Activated CD8-positive, alpha-beta memory T cell treated with anti-CD3 and anti-CD28 coated beads for 36 hours (primary cell): ENCODE measurements at regions not wholly inside any gene's neighbourhood (a gene's known extent, or its start where the extent isn't known, plus 50 kb on each side); places are given as distances from the start of the nearest gene placed in this dataset.
"Not testable (repeated sequence)": the region's sequence is repeated elsewhere in the genome, so short reads cannot be mapped to it uniquely, and the experiment has no call there.

Source experiments
- CTCF ChIA-PET: fragments of 350-600 bp; sonication (Branson Sonifier 250); formaldehyde crosslinking; loops from one replicate; lab custom pipeline; 2021; ENCODE audit warnings: antibody characterized with exemption; lab: Charles Lee
- POLR2A ChIA-PET: fragments of 350-600 bp; sonication (Branson Sonifier 250); formaldehyde crosslinking; loops from one replicate; lab custom pipeline; 2021; ENCODE audit warnings: antibody characterized with exemption; lab: Charles Lee

DNA sequence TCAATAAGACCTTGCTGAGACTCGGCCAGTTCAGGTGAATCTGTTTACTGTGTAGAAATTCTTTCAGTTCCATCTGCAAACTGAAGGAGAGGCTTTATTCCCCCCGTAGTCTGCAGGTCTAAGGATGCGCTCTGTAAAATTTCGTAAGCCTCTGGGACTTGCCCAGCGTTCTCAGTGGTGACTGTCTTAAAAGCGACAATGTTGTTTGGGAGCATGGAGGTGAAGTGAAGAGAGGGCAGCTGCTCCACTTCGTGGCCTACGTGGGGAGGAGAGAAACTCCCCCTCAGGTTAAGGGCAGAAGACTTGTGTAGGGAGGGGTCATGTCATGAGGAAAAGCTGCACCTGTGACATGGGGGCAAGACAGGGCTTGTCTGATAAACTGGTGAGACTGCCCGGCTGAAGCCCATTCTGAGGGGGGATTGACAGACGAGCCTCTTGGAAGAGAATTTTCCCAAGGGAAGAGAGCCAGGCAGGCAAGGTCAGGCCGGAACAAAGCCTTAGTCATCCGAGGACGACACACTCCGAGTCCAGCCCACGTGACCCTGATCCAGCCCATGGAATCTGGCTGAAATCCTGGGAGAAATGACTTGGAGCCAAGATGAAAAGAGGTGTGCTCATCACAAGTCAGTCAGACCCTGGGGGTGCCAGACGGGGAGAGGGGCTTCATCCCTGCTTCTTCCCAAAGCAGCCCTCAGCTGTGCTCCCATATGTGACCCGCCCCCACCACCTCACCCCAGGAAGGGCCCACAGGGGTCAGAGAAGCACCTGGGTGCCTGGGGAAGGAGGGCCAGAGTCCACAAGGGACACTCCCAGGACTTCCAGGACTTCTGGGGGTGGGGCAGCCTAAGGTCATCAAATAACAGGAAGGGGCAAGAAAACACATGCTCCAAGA, 88.5 kb upstream of the SH3BP4 start:
- ChIA-PET POLR2A (no interaction called here), CTCF (no interaction called here)

DNA sequence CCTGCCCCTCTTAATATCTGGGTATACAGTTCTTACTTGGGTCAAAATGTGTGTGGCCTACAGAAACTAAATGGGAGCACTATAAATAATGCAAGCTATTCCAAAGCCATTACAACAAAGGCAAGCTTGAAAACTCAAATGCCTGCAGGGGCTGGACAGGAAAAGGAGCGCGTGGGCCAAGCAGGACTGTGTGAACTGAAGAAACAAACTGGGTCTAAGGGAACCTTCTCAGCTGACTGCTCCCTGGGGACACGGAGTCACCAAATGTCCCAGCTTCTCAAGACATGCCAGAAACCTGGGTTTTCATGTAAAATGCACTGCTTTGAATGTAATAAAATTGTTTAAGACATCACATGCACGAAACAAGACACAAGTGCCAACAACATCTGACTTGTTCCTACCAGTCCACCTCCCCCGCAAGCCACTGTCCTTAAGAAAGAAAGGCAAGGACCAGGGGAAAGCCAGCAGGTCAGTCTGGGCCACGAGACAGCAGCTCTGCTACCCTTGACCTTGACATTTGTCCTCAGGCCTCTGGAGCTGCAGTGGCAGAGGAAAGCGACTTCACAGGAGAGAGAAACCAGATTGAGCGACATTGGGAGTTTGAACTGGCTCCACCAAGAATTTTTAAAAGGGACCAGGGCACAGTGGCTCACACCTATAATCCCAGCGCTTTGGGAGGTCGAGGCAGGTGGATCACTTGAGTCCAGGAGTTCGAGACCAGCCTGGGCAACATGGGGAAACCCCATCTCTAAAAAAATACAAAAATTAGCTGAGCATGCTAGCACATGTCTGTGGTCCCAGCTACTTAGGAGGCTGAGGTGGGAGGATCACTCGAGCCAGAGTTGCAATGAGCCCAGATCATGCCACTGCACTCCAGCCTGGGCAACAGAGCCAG, 89.7 kb upstream of the SH3BP4 start:
- ChIA-PET CTCF (no interaction called here), POLR2A (no interaction called here)

DNA sequence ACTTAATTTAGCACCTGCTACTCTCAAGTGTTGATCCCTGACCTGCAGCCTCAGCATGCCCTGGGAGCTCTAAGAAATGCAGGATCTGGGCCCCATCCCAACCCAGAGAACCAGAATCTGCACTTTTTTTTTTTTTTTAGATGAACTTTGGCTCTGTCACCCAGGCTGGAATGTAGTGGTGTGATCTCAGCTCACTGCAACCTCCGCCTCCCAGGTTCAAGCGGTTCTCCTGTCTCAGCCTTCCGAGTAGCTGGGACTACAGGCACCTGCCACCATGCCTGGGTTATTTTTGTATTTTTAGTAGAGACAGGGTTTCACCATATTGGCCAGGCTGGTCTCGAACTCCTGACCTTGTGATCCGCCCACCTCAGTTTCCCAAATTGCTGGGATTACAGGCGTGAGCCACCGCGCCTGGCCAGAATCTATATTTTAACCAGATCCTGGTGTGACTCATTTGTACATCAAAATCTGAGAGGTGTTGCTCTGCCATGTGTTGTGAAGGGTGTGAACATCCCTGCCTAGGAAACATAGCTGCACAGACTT, 92.4 kb upstream of the SH3BP4 start:
- POLR2A ChIA-PET, CTCF ChIA-PET: not testable (repeated sequence)

DNA sequence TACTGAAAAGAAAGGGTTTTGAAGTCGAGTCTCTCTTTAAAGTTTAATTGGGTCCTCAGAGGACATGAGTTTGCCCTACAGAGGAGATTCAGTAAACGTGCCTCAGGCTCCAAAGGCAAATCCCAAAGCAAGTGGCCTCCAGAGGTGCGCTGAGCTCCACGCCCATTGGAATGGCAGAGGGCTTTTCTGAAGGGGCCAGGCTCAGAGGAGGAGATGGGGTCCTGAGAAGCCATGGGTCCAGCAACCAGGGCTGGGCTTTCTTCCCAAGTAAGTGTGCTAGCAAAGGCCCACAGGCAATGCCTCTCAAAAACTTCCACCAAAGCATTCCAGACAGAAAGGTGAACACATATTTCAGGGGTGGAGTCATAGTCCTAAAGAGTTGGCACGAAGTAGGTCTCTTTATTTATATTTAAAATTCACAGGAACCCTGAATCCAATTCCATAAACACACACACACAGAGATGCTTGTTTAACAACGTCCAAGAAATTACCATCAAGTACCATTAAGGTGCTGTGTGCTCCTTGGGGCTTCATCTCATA, 93.0 kb upstream of the SH3BP4 start:
- ChIA-PET CTCF (no interaction called here), POLR2A (no interaction called here)

DNA sequence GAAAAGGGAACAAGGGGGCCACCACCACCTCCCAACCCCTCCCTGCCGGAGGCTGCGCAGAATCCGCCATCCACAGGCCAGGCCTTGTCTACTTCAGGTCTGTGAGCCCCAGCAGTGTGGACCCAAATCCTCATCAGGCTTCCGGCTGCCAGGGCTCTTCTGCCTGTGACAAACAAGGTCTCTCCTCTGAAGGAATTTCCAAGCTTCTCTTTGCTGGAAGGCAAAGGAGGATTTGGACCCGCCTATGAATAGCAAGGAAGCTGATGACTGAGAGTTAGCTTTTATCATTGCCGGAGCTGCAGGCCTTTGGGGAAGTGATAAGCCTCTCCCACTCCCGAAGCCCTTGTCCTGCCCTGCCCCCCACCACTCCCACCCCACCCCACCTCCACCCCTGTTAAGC, 93.7 kb upstream of the SH3BP4 start:
- POLR2A ChIA-PET, result no interaction called here
- CTCF ChIA-PET, result no interaction called here

DNA sequence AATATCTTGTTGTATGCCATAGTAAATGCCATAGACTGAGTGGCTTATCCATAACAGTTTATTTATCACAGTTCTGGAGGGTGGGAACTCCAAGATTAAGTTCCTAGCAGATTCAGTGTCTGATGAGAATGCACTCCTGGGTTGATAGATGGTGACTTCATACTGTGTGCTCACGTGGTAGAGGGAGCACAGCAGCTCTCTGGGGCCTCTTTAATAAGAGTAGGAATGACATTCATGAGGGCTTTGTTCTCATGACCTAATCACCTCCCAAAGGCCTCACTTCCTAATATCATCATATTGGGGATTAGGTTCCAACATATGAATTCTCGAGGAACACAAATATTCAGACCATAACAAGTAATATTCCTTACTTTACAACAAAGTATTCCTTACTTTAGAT, 98.1 kb upstream of the SH3BP4 start:
- CTCF ChIA-PET, result no interaction called here
- POLR2A ChIA-PET, result no interaction called here

DNA sequence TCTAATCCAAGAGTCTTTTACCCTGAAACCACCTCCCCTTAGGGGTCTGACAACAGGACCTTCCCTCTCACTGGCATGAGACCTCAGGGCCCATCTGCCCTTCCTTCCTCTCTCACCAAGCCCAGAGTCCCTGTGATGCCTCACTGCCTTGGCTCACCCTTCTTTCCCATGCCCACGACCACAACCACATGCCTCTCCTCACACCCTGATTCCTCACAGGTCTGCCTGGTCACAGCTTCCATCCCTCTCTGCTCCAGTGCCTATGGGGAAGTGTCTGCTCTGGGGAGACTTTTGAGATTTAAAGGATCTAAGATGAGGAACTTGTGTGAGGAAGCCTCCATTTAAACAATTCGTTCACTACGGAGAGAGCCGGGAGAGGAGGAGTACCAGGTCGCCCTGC, 98.9 kb upstream of the SH3BP4 start:
- CTCF ChIA-PET, result no interaction called here
- POLR2A ChIA-PET, result no interaction called here

DNA sequence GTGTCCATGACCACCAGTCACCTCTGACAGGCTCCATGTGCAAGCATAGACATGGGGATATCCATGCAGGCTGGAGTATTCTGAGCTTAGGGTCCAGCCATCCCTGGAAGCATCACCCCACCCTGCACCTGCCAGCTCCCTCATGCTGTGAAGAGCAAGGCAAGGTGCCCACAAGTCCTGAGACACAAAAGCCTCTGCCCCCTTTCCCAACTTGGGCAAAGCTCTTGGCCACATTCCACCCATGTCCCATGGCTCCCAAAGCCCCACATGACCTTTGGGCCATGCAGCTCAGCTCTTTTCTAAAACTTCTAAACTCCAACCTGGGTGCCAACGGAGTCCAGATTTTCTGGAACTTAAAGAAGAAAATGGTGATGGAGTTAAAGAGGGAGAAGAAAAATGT, 99.8 kb upstream of the SH3BP4 start:
- POLR2A ChIA-PET, result no interaction called here
- CTCF ChIA-PET, result no interaction called here

DNA sequence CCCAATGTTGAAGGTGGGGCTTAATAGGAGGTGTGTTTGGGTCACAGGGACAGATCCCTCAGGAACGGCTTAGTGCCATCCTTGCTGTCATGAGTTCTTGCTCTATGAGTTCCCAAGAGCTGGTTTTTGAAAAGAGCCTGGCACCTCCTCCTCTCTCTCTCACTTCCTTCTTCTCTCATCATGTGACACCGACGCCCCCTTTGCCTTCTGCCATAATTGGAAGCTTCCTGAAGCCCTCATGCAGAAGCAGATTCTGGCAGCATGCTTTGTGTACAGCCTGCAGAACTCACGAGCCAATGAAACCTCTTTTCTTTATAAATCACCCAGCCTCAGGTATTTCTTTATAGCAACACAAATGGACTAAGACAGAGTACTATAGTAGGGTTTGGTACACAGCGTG, 100.4 kb upstream of the SH3BP4 start:
- ChIA-PET CTCF (no interaction called here), POLR2A (no interaction called here)

DNA sequence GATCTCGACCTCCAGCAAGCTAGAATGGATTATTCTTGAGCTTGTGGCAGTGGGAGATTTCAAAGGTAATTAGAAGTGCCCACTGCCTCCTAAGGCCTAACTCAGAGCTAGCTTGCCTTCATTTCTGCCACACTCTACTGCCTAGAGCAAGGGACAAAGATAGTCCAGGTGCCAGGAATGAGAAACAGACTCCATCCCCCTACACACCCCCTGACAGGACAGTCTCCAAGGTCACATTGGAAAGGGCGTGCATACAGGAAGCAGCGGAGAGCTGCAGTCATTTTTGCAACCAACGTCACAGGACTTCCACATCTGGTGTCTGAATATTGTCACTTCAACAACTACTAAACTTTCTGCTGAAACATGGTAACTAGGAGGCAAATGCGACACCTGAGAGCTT, 101.0 kb upstream of the SH3BP4 start:
- CTCF ChIA-PET, result no interaction called here
- POLR2A ChIA-PET, result no interaction called here

DNA sequence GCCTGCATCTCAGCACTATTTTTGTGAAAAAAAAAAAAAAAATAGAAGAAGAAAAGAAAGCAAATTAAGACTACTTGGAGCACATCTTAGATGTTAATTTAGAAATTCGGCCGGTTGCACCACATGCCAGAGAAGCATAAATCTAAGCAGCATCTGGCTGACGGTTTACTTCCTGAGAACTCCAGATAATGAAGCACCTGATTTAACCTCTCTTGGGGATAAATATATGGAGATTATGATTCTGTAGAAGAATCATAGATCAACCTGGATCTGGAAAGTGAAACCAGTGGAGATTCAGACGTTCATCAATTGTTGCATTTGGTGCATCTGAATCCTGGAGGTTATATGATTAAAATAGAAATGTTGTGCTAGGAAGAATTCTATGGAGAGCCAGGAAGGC, 102.1 kb upstream of the SH3BP4 start:
- ChIA-PET POLR2A (no interaction called here), CTCF (no interaction called here)

DNA sequence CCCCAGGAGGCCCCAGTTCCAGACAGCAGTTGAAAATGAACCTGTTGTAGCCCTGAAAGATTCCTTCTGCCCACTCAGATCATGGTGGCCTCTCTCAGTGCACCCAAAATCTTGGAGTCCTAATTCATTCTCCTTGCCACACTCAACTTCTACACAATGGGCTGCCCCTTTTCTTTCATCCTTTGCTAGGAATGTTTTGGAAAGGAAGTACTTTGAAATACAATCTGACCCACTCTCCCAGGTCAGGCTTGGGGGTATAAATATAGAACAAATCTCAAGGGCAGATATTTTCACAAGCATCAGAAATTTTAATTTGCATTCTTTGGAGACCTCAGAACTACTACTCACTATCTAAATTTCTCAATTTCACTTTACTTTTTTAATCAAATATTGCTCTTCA, 103.2 kb upstream of the SH3BP4 start:
- ChIA-PET CTCF (no interaction called here), POLR2A (no interaction called here)

DNA sequence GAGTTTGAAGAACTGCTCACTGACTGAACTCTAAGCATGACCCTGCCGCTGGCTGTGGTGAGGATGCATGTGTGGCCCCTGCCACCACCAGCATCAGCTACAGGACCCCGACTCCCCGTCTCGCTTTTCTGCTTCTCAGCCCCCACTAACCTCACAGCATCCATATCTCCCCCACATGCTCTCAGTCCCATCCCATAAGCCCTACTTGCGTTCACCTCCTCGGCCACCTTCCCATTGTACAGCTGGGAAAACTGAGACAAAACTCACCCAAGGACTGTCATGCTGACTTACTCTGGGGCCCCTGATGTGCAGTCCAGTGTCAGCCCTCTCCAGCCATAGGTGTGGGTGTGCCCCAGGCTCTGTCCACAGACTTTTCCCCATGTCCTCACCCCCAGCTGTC, 104.2 kb upstream of the SH3BP4 start:
- CTCF ChIA-PET, result no interaction called here
- POLR2A ChIA-PET, result no interaction called here

DNA sequence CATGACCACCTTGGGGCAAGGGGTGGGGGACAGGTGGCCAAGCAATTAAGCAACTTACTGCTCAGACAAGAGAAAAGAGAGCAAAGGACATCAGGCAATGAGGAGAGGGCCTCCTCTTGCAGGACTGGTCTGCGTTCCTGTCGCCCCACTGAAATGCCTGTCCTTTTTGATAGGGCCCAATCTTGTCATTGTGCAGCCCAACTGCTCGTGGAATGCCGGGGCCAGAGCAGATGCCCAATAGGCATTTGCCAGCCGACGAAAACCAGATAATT, 104.5 kb upstream of the SH3BP4 start:
- POLR2A ChIA-PET, result no interaction called here
- CTCF ChIA-PET, result no interaction called here

DNA sequence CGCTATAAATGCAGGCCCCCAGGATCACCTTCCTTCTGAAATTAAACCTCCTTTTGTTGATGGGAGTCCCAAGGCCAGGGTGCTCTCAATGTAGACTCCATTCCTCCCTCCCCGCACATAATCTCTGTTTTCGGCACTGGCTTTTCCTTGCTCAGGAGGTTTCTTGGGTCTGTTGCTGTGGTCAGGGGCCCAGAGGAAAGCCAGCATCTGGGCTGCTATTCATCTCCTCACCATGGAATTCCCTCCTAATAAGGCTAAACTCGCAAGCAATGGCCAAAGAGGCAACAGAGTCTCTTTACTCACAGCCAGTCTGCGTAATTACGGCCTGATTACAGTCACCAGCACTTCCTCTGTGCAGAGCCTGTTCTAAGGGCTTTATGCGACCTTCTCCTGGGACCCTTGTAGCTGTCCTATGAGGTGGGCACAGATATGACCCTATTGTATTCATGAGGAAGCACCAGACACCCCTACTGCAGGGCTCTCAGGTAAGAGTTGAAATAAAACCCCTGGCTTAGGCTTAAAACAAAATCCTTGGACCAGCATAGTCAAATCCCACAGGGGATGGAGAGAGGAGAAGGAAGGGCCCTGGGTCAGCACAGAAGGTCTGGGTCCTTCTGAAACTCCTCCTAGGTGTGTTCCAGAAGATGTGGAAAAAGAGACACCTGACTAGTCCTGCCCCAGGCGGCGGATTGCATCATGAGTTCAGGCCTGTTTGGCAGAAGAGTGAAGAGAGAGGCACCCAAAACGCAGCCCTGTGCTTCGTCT, 105.0 kb upstream of the SH3BP4 start:
- ChIA-PET CTCF (no interaction called here), POLR2A (no interaction called here)

DNA sequence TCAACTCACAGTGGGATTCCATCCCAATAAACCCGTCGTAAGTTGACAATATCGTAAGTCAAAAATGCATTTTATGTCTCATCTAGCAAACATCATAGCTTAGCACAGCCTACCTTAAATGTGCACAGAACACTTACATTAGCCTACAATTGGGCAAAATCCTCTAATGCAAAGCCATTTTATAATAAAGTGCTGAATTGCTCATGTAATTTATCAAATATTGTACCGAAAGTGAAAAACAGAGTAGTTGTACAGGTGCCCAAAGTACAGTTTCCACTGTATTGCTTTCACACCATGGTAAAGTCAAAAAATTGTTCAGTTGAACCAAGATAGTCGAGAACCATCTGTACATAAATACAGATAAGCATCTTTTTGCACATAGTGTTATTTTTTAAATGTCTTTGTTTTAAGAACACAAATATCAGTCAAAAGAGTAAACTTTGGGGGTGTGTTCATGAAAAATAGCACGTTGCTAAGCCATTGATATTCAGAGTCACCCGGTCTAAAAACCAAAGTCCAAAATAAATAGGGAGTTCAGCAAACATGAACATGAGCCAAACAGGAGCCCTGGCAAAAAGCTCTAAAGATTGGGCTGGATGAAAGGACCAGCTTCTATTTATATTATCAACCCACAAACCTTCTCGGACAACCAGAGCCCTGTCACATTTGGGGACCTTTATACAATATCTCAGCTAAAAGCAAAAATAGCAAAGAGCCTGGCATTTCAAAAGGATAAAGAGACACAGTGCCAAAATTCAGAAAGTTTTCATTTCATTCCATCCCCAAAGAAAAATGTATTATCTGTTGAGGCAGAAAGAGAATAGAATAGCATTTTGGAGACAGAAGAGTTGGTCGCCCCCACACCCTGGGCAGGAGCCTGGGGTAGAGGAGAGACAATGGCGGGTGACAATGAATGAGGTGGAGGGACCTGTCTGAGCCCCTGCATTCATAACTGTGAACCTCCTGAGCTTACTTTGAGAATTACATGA, 105.9 kb upstream of the SH3BP4 start:
- ChIA-PET CTCF (no interaction called here), POLR2A (no interaction called here)

DNA sequence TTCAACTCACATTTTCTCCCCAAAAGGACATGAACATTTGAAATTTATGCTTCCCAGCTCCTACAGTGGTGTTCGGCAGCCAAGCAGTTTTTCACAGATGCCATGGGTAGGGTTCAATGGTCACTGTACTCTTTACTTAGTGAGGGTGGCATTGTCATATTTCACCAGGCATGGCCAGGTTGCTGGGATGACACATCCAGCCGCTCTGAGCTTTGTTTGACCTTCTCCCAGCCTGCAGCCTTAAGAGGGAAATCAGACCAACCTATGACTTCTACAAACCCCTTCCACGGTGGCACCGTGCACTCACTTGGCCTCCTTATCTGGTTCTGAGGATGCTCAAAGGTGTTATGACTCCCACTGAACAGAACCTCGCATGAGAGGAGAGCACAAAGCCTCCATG, 108.4 kb upstream of the SH3BP4 start:
- POLR2A ChIA-PET, result no interaction called here
- CTCF ChIA-PET, result no interaction called here

DNA sequence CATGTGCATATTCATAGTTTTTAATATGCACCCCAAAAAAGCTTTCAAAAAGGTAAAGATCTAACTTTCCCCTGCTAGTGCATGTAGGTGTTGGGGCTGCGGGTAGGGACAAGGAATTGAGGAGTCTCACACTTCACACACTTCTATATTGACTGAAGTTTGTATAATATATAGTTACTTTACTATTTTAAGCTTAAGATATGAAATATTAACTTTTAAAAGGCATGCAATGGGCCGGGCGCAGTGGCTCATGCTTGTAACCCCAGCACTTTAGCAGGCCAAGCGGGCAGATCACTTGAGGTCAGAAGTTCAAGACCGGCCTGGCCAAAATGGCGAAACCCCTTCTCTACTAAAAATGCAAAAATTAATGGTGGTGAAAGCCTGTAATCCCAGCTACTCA, 109.1 kb upstream of the SH3BP4 start:
- ChIA-PET CTCF (no interaction called here), POLR2A (no interaction called here)
